Liver (tissue), 3 donors: ENCODE measurements at regions not wholly inside any gene's neighbourhood (a gene's known extent, or its start where the extent isn't known, plus 50 kb on each side); places are given as distances from the start of the nearest gene placed in this dataset.

Experiments
- CTCF ChIP-seq: fragments of 150-350 bp; IDR thresholded peaks from 2 replicates; pipeline ENCODE4 v1.5.1; 2017; ENCODE audit warnings: improper control_type of control experiment, low read depth, low read length; ENCODE audit not compliant: missing input control
- EGR1 ChIP-seq, 2 donors: IDR thresholded peaks; 2 replicates each; pipeline ENCODE4 v1.6.1; 2016 to 2018; ENCODE audit warnings: antibody characterized with exemption in 2 of 2, low read depth in 2 of 2
- FOXA1 ChIP-seq: IDR thresholded peaks from 2 replicates; pipeline ENCODE4 v1.6.1; 2016; ENCODE audit warnings: antibody characterized with exemption
- GABPA ChIP-seq, 2 donors: IDR thresholded peaks in 1 of 2; conservative IDR thresholded peaks in 1 of 2; 2 replicates each; pipeline ENCODE4 v1.6.1; 2016; ENCODE audit warnings: antibody characterized with exemption in 2 of 2, mild to moderate bottlenecking in 1 of 2, moderate library complexity in 1 of 2
- JUND ChIP-seq, 2 donors: IDR thresholded peaks; 2 replicates each; pipeline ENCODE4 v1.6.1; 2016; ENCODE audit warnings: antibody characterized with exemption in 2 of 2
- RAD21 ChIP-seq, 2 donors: IDR thresholded peaks; 2 replicates each; pipeline ENCODE4 v1.6.1; 2016; ENCODE audit warnings: antibody characterized with exemption in 2 of 2, mild to moderate bottlenecking in 2 of 2
- RXRA ChIP-seq, 2 donors: IDR thresholded peaks; 2 replicates each; pipeline ENCODE4 v1.6.1; 2017 to 2018; ENCODE audit warnings: antibody characterized with exemption in 2 of 2, mild to moderate bottlenecking in 1 of 2
- SP1 ChIP-seq: IDR thresholded peaks from 2 replicates; pipeline ENCODE4 v1.6.1; 2018; ENCODE audit warnings: antibody characterized with exemption, mild to moderate bottlenecking
- TAF1 ChIP-seq: conservative IDR thresholded peaks from 2 replicates; pipeline ENCODE4 v1.6.1; 2016; ENCODE audit warnings: antibody characterized with exemption, mild to moderate bottlenecking
- YY1 ChIP-seq: IDR thresholded peaks from 2 replicates; pipeline ENCODE4 v1.6.1; 2016; ENCODE audit warnings: antibody characterized with exemption, mild to moderate bottlenecking
- TF ChIP-seq, protein P1 (sequence below): IDR thresholded peaks from 2 replicates; pipeline ENCODE4 v1.6.1; 2016; ENCODE audit warnings: antibody characterized with exemption
- TF ChIP-seq, protein P2 (sequence below): IDR thresholded peaks from 2 replicates; pipeline ENCODE4 v1.6.1; 2016; ENCODE audit warnings: antibody characterized with exemption, mild to moderate bottlenecking
- donor health status: healthy.
- donor health status: healthy.

GRCh38 chr6:150713931-150714330 lies 114.2 kb downstream of the PLEKHG1 start:
- TF ChIP-seq RXRA (IDR thresholded peaks at IDR 0.05) (no peak), RAD21 (IDR thresholded peaks at IDR 0.05) (no peak), FOXA1 (no peak), CTCF (no peak), JUND (IDR thresholded peaks at IDR 0.05) (no peak), SP1 (no peak), GABPA (IDR thresholded peaks at IDR 0.05 in 1 of 2, conservative IDR thresholded peaks at IDR 0.05 in 1 of 2) (no peak), EGR1 (IDR thresholded peaks at IDR 0.05; ENCODE audit: low read depth in 2 of 2) (no peak), TAF1 (no peak), YY1 (no peak)
- TF ChIP-seq, protein P1, sequence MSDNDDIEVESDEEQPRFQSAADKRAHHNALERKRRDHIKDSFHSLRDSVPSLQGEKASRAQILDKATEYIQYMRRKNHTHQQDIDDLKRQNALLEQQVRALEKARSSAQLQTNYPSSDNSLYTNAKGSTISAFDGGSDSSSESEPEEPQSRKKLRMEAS: no peak
- TF ChIP-seq, protein P2, sequence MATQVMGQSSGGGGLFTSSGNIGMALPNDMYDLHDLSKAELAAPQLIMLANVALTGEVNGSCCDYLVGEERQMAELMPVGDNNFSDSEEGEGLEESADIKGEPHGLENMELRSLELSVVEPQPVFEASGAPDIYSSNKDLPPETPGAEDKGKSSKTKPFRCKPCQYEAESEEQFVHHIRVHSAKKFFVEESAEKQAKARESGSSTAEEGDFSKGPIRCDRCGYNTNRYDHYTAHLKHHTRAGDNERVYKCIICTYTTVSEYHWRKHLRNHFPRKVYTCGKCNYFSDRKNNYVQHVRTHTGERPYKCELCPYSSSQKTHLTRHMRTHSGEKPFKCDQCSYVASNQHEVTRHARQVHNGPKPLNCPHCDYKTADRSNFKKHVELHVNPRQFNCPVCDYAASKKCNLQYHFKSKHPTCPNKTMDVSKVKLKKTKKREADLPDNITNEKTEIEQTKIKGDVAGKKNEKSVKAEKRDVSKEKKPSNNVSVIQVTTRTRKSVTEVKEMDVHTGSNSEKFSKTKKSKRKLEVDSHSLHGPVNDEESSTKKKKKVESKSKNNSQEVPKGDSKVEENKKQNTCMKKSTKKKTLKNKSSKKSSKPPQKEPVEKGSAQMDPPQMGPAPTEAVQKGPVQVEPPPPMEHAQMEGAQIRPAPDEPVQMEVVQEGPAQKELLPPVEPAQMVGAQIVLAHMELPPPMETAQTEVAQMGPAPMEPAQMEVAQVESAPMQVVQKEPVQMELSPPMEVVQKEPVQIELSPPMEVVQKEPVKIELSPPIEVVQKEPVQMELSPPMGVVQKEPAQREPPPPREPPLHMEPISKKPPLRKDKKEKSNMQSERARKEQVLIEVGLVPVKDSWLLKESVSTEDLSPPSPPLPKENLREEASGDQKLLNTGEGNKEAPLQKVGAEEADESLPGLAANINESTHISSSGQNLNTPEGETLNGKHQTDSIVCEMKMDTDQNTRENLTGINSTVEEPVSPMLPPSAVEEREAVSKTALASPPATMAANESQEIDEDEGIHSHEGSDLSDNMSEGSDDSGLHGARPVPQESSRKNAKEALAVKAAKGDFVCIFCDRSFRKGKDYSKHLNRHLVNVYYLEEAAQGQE: no peak
